GM18907 (cell line): ENCODE measurements at regions not wholly inside any gene's neighbourhood (a gene's known extent, or its start where the extent isn't known, plus 50 kb on each side); places are given as distances from the start of the nearest gene placed in this dataset.

Source experiments
- ATAC-seq: cut with Tn5 transposase; IDR thresholded peaks from one replicate; pipeline ENCODE4 v1.9.1; 2021; ENCODE audit warnings: mild to moderate bottlenecking, moderate library complexity; ENCODE audit not compliant: unreplicated experiment

- no peak for ATAC-seq
Measured at GRCh38 chr16:86103320-86103719, 204.4 kb downstream of the IRF8 start.

GRCh38 chr16:86104537-86105048, 205.6 kb downstream of the IRF8 start:
- no peak for ATAC-seq

DNA sequence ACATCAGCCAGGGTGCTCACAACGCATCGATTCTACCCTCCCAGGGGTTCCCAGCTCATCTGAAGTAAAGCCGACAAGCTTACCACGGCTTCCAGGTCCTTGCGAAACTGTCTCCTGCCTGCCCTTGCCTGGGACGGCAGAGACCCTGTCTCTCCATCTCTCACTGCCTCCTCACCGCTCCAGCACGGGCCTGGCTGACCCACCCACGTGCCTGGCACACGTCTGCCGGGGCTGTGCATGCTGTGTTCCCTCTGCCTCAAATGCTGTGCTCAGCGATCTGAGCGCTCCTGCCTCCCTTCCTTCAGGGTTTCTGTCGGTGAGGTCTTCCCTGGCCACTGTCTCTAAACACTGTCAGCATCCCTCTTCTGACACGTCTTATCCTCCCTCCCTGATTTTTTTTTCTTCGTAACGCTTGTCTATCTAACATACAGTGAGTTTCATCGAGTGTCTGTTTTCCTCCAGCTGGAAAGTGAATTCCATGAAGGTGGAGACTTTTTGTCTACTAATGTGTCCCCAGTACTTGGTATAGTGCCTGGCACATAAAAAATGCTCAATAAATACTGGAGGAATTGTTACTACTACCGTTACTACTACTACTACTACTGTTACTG, 208.4 kb downstream of the IRF8 start:
- ATAC-seq: no peak

- ATAC-seq: no peak
Measured at GRCh38 chr16:86108062-86108461, 209.1 kb downstream of the IRF8 start.

DNA sequence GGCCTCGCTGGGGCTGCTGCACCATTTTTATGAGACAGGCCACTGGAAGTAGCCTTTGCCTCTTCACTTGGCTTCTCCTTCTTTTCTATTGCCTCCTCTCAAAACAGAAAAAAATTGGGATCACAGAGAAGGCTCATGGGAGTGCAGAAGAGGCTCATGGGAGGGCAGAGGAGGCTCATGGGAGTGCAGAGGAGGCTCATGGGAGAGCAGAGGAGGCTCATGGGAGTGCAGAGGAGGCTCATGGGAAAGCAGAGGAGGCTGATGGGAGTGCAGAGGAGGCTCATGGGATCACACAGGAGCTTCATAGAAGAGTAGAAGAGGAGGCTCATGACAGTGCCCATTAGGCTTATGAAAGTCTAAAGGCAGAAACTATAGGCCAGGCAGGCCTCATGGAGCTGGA, 211.2 kb downstream of the IRF8 start:
- ATAC-seq: no peak

DNA sequence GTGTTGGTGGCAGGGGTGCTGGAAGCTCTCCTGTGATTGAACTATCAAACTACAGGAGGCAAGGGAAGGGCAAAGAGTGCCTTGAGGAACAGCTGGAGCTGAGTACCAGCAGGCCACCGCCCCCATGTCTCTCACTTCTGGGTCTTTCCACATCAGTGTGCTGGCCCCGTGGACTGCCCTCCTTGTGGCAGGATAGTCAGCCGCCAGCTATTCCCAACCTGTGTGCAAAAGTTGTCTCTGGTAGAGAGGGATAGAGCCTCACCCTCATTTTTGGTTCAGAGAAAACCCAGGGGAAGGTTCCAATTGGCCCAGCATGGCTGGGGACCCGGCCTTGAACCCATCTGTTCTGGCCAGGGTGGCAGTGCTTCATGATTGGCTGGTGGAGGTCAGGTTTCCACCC, 211.8 kb downstream of the IRF8 start:
- ATAC-seq: no peak

DNA sequence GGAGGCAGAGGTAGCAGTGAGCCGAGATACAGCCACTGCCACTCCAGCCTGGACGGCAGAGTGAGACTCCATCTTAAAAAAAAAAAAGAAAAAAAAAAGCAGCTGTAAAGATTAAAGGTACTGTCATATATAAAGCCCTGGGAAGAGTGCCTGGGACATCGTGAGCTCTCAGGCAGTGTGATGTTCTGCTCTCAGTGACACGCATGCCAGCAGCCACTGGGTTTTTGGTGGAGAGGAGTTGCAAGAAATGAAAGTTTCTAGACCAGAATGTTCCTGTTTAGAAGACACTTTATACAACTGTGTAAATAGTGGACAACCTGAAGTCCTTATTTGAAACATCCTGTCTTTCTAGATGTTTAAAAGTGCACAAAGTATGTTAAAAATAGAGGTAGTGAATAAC, 213.2 kb downstream of the IRF8 start:
- no peak for ATAC-seq

DNA sequence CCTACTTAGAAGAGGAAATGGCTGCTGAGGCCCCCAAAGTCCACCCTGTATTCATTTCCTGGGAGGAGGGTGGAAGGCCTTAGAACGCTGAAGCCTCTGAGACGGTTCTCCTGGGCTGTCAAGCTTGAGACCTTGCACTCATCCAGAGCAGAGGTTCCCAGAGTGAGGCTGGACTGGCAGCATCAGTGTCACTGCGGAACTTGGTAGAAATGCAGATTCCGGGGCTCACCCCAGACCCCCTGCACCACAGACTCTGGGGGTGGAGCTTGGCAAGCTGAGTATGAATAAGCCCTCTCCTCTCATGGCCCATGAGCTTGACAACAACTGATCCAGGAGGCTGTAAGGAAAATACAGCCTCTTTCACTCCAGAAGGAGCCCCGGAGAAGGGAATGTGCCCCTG, 218.3 kb downstream of the IRF8 start:
- ATAC-seq: no peak

DNA sequence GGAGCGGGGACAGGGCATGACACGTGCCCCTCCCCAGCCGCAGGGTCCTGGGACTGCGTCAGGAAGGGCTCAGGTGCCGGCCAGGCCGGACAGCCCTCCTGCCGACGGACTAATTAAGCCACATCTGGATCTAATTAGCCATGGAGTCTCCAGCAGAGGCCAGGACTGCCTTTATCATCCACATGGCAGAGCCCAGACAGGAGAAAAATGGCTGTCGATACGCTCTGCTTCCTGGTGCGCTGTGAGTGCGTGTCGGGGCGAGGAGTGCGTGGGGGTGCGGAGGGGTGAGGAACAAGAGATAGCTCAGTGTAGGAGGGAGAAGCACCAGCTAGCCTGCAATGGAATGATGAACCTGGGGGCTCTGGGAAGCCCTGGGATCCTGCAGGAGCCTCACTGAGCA, 218.8 kb downstream of the IRF8 start:
- no peak for ATAC-seq

DNA sequence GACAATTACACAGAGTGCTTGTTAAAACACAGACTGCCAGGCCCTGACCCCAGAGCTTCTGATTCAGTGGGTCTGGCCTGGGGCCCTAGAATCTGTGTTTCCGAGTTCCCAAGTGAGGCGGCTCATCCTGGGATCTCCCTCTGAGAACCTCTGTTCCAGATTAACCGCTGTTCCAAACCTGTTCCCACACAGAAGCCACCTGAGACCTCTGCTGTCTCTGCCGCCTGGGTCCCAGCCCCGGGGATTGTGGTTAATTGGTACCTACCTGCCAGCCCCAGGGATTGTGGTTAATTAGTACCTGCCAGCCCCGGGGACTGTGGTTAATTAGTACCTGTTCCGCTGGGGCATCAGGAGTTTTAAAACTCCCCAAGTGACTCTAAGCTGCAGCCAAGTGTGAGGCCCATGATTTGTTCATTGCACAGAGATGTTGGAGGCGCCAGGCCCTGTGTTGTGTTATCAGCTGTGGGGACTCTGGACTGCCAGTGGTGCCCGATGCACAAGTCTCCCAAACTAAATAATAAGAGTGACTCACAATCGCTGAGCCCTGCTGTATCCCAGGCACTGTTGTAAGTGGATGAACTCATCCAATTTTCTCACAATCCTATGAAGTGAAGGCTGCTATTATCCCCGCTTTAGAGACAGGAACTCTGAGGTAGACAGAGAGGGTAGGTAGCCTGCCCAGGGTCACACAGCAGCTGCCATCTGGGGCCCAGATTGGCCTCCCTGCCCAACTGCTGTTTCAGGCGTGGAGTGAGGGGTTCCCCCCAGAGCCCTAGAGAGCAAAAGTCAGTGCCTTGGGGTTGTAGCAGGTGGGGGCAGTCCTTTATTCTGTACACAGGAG, 219.7 kb downstream of the IRF8 start:
- ATAC-seq: no peak

- ATAC-seq: no peak
Measured at GRCh38 chr16:86120201-86121192, 221.5 kb downstream of the IRF8 start.

GRCh38 chr16:86121374-86122010, 222.5 kb downstream of the IRF8 start:
- no peak for ATAC-seq

- ATAC-seq: no peak
Measured at GRCh38 chr16:86122681-86123342, 223.8 kb downstream of the IRF8 start.

DNA sequence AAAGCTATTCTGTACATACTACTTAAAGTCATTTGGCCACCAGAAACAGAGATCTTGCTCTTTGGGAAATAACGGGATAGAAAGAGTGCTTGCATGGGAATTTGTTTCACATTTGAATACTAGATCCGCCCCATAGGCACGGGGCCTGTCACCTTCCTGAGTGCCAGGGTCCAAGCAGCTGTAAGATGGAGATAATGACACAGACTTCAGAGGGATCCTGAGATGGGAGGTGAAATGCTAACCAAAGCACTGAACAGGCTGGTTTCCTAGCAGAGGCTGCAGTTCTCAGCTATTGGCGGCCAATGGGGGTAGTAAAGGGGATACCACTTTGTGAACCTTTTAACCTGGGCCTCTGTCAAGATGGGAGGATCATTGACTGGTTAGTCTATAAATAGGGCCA, 225.4 kb downstream of the IRF8 start:
- no peak for ATAC-seq

DNA sequence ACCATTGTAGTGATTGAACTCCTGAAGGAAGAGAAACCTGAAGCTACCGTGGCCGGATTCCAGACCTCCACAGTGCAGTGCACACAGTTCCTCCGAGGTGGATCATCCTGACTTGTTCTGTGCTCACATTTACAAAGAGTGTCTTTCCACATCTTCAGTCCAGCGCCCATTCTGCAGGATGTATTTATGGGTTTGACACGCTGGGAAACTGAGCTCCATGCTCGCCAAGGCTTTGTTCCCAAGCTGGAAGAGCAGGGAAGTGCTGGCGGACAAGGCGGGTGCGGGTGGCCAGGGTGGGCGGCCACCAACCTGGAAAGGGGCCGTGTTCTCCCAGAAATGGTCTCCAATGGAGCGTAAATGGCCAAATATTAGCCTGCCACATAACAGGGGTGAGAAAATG, 227.9 kb downstream of the IRF8 start:
- ATAC-seq: no peak

DNA sequence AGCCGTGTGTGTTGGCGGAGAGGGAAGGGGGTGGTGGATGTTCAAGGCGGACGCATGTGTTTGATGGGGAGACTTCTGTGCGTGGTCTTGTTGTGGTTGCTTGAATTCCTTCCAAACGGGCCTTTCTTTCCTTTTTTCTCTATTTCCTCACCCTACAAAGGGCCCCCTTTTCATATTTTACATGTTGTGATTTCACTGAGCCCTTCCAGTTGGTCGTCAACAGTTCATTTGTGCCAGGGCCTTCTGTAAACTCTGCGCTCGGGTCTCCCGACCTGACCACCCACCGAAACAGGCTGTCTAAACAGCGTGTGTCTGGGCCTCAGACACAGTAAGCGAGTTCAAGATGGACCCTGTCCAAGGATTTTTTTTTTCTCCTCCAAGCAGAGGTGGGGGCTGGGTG, 228.4 kb downstream of the IRF8 start:
- no peak for ATAC-seq

DNA sequence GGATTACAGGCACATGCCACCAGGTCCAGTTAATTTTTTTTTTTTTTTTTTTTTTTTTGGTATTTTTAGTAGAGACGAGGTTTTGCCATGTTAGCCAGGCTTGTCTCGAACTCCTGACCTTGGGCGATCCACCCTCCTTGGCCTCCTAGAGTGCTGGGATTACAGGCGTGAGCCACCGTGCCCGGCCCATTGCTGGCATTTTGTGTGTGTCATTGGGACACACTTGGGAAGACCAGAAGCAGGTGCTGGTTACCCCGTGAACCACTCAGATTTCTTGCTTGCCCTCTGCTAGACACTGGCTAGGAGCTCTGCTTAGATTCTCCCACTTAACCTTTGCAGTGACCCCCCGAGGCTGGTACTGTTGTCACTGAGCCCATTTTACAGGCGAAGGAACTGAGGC, 229.3 kb downstream of the IRF8 start:
- no peak for ATAC-seq

DNA sequence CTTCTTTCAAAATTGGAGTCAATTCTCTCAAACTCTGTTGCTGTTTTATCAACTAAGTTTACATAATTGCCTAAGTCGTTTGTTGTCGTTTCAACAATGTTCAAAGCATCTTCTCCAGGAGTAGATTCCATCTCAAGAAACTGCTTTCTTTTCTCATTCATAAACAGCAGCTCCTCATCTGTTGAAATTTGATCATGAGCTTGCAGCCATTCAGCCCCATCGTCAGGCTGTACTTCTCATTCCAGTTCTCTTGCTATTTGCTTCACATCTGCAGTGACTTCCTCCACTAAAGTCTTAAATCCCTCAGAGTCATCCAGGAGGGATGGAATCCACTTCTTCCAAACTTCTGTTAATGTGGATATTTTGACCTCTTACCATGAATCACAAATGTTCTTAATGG, 230.6 kb downstream of the IRF8 start:
- no peak for ATAC-seq

- ATAC-seq: no peak
Measured at GRCh38 chr16:86133377-86133776, 234.4 kb downstream of the IRF8 start.

DNA sequence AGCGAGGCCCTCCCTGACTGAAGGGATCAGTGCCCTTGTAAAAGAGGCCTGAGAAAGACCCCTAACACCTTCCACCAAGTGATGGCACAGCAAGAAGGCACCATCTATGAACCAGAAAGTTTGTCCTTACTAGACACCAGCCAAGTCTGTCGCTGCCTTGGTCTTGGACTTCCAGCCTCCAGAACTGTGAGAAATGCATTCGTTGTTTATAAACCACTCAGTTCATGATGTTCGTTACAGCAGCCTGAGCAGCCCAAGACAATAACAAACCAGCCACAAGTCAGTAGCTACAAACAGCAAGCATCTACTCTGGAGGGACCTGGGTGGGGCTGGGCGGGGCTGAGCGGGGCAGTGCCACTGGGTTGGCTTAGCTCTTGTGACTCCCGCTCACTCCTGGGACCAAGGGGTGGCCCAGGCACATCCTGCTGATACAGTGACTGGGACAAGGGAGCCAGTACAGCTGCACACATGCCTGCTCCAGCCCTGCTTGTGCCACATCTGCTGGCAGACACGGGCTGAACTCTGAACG, 234.9 kb downstream of the IRF8 start:
- ATAC-seq: no peak
